ENCODE measurements at regions not wholly inside any gene's neighbourhood (a gene's known extent, or its start where the extent isn't known, plus 50 kb on each side); places are given as distances from the start of the nearest gene placed in this dataset.

DNA sequence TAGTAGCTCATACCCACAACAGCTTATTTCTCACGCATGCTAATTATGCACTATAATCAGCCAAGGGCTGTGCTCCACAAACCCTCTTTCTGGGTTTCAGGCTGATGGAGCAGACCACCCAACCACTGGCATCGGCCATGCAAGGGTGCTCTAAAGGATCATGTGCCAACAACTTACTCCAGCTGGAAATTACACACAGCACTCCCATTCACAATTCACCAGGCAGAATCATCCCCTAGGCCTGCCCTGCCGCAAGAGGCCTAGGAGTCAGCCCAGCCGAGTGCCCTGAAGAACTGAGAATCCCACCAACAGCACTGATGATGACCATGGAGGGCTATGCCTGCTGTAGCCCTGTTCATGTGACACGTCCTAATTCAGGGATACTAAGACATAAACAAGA, 216.2 kb upstream of the CHRNA7 start:
- TF ChIP-seq, protein P1, sequence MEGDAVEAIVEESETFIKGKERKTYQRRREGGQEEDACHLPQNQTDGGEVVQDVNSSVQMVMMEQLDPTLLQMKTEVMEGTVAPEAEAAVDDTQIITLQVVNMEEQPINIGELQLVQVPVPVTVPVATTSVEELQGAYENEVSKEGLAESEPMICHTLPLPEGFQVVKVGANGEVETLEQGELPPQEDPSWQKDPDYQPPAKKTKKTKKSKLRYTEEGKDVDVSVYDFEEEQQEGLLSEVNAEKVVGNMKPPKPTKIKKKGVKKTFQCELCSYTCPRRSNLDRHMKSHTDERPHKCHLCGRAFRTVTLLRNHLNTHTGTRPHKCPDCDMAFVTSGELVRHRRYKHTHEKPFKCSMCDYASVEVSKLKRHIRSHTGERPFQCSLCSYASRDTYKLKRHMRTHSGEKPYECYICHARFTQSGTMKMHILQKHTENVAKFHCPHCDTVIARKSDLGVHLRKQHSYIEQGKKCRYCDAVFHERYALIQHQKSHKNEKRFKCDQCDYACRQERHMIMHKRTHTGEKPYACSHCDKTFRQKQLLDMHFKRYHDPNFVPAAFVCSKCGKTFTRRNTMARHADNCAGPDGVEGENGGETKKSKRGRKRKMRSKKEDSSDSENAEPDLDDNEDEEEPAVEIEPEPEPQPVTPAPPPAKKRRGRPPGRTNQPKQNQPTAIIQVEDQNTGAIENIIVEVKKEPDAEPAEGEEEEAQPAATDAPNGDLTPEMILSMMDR (conservative IDR thresholded peaks at IDR 0.05 in 1 of 2, IDR thresholded peaks at IDR 0.05 in 1 of 2; ENCODE audit: low read depth in 1 of 2, low read length in 2 of 2): no peak
- no peak for TF ChIP-seq EZH2 (IDR thresholded peaks at IDR 0.05; ENCODE audit: low read length, missing control alignments)
